ENCODE measurements at regions not wholly inside any gene's neighbourhood (a gene's known extent, or its start where the extent isn't known, plus 50 kb on each side); places are given as distances from the start of the nearest gene placed in this dataset.

DNA sequence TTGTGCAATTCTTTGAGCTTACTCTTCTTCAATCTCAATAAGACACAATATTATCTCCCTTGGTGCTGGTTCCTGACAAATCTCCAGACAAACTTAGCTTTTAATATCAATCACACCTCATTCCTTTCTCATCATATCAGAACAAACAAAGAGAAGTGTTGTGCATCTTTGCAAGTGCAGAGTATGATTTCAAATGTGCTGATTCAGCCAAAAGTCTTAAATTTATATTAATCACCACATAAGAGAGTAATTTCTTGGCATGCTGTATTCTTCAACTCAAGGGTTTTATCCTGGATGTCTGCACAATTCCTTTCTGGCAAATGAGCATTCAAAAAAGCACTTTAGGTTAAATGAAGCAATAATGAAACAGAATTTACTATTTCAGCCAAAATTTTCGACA lies 877.8 kb downstream of the ANKRD7 start:
- Histone ChIP-seq H3K27ac (ENCODE audit: low read length in 2 of 2) (no peak overlapping the region), H3K36me3 (replicated peaks in 1 of 2; ENCODE audit: control extremely low read depth in 1 of 2, control insufficient read depth in 1 of 2, extremely low read depth in 1 of 2, insufficient read depth in 2 of 2, low read length in 1 of 2) (no peaks in the 10 kb centered on the region), H3K4me1 (ENCODE audit: control insufficient read depth in 2 of 2, insufficient read depth in 2 of 2, low read length in 2 of 2) (no peaks in the 10 kb centered on the region), H3K79me2 (ENCODE audit: control insufficient read depth, insufficient read depth, low read length) (no peaks in the 10 kb centered on the region), H3K9me3 (ENCODE audit: control extremely low read depth in 1 of 3, control insufficient read depth in 2 of 3, insufficient read depth in 1 of 3, low read length in 2 of 3) (no peaks in the 10 kb centered on the region), H4K20me1 (ENCODE audit: control insufficient read depth, insufficient read depth, low read length, poor library complexity, severe bottlenecking) (no peaks in the 10 kb centered on the region), H3K4me3 (ENCODE audit: control extremely low read depth in 1 of 5, extremely low read depth in 1 of 5, insufficient read depth in 1 of 5, low read depth in 2 of 5, low read length in 4 of 5) (no peak overlapping the region), H3K4me2 (replicated peaks; ENCODE audit: low read depth, low read length, poor library complexity, severe bottlenecking) (no peak overlapping the region), H3K9ac (ENCODE audit: low read length) (no peak overlapping the region), H3K27me3 (replicated peaks in 1 of 4; ENCODE audit: control extremely low read depth in 1 of 4, control insufficient read depth in 3 of 4, insufficient read depth in 4 of 4, low read length in 3 of 4) (no peaks in the 10 kb centered on the region), H2AFZ (ENCODE audit: insufficient read depth, low read depth, low read length, poor library complexity, severe bottlenecking) (no peak overlapping the region)
- Mint-ChIP-seq H3K4me1 (no peaks in the 10 kb centered on the region), H3K9me3 (ENCODE audit: insufficient read depth) (no peaks in the 10 kb centered on the region), H3K27me3 (no peaks in the 10 kb centered on the region), H3K27ac (no peak overlapping the region), H3K4me3 (no peak overlapping the region)
- no peak for TF ChIP-seq EZH2 (IDR thresholded peaks at IDR 0.05; ENCODE audit: borderline replicate concordance, insufficient read depth, low read depth, low read length, poor library complexity, severe bottlenecking)
- TF ChIP-seq, protein P1, sequence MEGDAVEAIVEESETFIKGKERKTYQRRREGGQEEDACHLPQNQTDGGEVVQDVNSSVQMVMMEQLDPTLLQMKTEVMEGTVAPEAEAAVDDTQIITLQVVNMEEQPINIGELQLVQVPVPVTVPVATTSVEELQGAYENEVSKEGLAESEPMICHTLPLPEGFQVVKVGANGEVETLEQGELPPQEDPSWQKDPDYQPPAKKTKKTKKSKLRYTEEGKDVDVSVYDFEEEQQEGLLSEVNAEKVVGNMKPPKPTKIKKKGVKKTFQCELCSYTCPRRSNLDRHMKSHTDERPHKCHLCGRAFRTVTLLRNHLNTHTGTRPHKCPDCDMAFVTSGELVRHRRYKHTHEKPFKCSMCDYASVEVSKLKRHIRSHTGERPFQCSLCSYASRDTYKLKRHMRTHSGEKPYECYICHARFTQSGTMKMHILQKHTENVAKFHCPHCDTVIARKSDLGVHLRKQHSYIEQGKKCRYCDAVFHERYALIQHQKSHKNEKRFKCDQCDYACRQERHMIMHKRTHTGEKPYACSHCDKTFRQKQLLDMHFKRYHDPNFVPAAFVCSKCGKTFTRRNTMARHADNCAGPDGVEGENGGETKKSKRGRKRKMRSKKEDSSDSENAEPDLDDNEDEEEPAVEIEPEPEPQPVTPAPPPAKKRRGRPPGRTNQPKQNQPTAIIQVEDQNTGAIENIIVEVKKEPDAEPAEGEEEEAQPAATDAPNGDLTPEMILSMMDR (IDR thresholded peaks at IDR 0.05): no peak
- no peak for ATAC-seq (ENCODE audit: low read depth)
- ChIA-PET CTCF (no interaction called here), POLR2A (no interaction called here)
- no peak for DNase-seq
- no CpG with 5 or more reads among the region's 1 CpG for WGBS (ENCODE audit: insufficient coverage)
- intact Hi-C loops (cut with micrococcal nuclease): no loop called here

GRCh38 chr7:119105381-119105780 lies 880.9 kb downstream of the ANKRD7 start:
- intact Hi-C loops (cut with micrococcal nuclease): no loop called here
- Mint-ChIP-seq H3K27ac (no peak overlapping the region), H3K4me1 (no peaks in the 10 kb centered on the region), H3K27me3 (no peaks in the 10 kb centered on the region), H3K9me3 (ENCODE audit: insufficient read depth) (no peaks in the 10 kb centered on the region), H3K4me3 (no peak overlapping the region)
- no peak for TF ChIP-seq EZH2 (IDR thresholded peaks at IDR 0.05; ENCODE audit: borderline replicate concordance, insufficient read depth, low read depth, low read length, poor library complexity, severe bottlenecking)
- TF ChIP-seq, protein P1 (IDR thresholded peaks at IDR 0.05): no peak
- ATAC-seq (ENCODE audit: low read depth) (no peak), DNase-seq (no peak)
- Histone ChIP-seq H3K27me3 (replicated peaks in 1 of 4; ENCODE audit: control extremely low read depth in 1 of 4, control insufficient read depth in 3 of 4, insufficient read depth in 4 of 4, low read length in 3 of 4) (no peaks in the 10 kb centered on the region), H3K27ac (ENCODE audit: low read length in 2 of 2) (no peak overlapping the region), H3K4me2 (replicated peaks; ENCODE audit: low read depth, low read length, poor library complexity, severe bottlenecking) (no peak overlapping the region), H3K4me1 (ENCODE audit: control insufficient read depth in 2 of 2, insufficient read depth in 2 of 2, low read length in 2 of 2) (no peaks in the 10 kb centered on the region), H3K9ac (ENCODE audit: low read length) (no peak overlapping the region), H2AFZ (ENCODE audit: insufficient read depth, low read depth, low read length, poor library complexity, severe bottlenecking) (no peak overlapping the region), H3K79me2 (ENCODE audit: control insufficient read depth, insufficient read depth, low read length) (no peaks in the 10 kb centered on the region), H3K4me3 (ENCODE audit: control extremely low read depth in 1 of 5, extremely low read depth in 1 of 5, insufficient read depth in 1 of 5, low read depth in 2 of 5, low read length in 4 of 5) (no peak overlapping the region), H4K20me1 (ENCODE audit: control insufficient read depth, insufficient read depth, low read length, poor library complexity, severe bottlenecking) (no peaks in the 10 kb centered on the region), H3K36me3 (replicated peaks in 1 of 2; ENCODE audit: control extremely low read depth in 1 of 2, control insufficient read depth in 1 of 2, extremely low read depth in 1 of 2, insufficient read depth in 2 of 2, low read length in 1 of 2) (no peaks in the 10 kb centered on the region), H3K9me3 (ENCODE audit: control extremely low read depth in 1 of 3, control insufficient read depth in 2 of 3, insufficient read depth in 1 of 3, low read length in 2 of 3) (no peaks in the 10 kb centered on the region)
- ChIA-PET CTCF (no interaction called here), POLR2A (no interaction called here)
- 89% methylated on average over 1 of the region's 1 CpG for WGBS (ENCODE audit: insufficient coverage)
